ENCODE measurements at regions not wholly inside any gene's neighbourhood (a gene's known extent, or its start where the extent isn't known, plus 50 kb on each side); places are given as distances from the start of the nearest gene placed in this dataset.

GRCh38 chr2:128750328-128751165 is 431.9 kb upstream of the HS6ST1 start:
- intact Hi-C loops (cut with DNase I): no loop called here
- DNase-seq: peak; percentile 45 to 59
- no peaks in the 10 kb centered on the region for H3K9me3 ChIP-seq
- TF ChIP-seq, protein P1, sequence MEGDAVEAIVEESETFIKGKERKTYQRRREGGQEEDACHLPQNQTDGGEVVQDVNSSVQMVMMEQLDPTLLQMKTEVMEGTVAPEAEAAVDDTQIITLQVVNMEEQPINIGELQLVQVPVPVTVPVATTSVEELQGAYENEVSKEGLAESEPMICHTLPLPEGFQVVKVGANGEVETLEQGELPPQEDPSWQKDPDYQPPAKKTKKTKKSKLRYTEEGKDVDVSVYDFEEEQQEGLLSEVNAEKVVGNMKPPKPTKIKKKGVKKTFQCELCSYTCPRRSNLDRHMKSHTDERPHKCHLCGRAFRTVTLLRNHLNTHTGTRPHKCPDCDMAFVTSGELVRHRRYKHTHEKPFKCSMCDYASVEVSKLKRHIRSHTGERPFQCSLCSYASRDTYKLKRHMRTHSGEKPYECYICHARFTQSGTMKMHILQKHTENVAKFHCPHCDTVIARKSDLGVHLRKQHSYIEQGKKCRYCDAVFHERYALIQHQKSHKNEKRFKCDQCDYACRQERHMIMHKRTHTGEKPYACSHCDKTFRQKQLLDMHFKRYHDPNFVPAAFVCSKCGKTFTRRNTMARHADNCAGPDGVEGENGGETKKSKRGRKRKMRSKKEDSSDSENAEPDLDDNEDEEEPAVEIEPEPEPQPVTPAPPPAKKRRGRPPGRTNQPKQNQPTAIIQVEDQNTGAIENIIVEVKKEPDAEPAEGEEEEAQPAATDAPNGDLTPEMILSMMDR (IDR thresholded peaks at IDR 0.05): no peak
- TF ChIP-seq POLR2A (IDR thresholded peaks at IDR 0.05): no peak
- H3K4me1 ChIP-seq: peaks cover 23 to 26% of the 10 kb centered on the region in 2 donors
- H3K36me3 ChIP-seq: no peaks in the 10 kb centered on the region
- H3K27me3 ChIP-seq: no peaks in the 10 kb centered on the region
- H3K27ac ChIP-seq: peak overlapping the region in 2 of 3 donors; percentile 12 to 34
- 75 to 78% methylated on average over 10 to 12 of the region's 12 CpGs for WGBS, 2 donors
- H3K4me3 ChIP-seq (replicated peaks in 1 of 3): no peak overlapping the region

GRCh38 chr2:128751746-128752145 is 433.1 kb upstream of the HS6ST1 start:
- DNase-seq: peak in 1 of 2 donors; percentile 30
- 20 to 26% methylated on average over 5 of the region's 5 CpGs for WGBS, 2 donors

GRCh38 chr2:128752691-128753263 is 434.1 kb upstream of the HS6ST1 start:
- Histone ChIP-seq H3K4me3 (replicated peaks in 1 of 3) (no peak overlapping the region), H3K27ac (peak overlapping the region in 1 of 3 donors; percentile 17), H3K4me1 (peaks cover 23 to 26% of the 10 kb centered on the region in 2 donors), H3K27me3 (no peaks in the 10 kb centered on the region), H3K36me3 (no peaks in the 10 kb centered on the region), H3K9me3 (no peaks in the 10 kb centered on the region)
- intact Hi-C loops (cut with DNase I): no loop called here
- no peak for TF ChIP-seq POLR2A (IDR thresholded peaks at IDR 0.05)
- TF ChIP-seq, protein P1 (IDR thresholded peaks at IDR 0.05): no peak
- peak; percentile 55 to 56 for DNase-seq
- 63 to 68% methylated on average over 12 of the region's 12 CpGs for WGBS, 2 donors

More at GRCh38 chr2:128751746-128752145, 433.1 kb upstream of the HS6ST1 start:
- Histone ChIP-seq H3K4me1 (peaks cover 23 to 26% of the 10 kb centered on the region in 2 donors), H3K36me3 (no peaks in the 10 kb centered on the region), H3K27me3 (no peaks in the 10 kb centered on the region), H3K27ac (peak overlapping the region in 1 of 3 donors; percentile 12), H3K9me3 (no peaks in the 10 kb centered on the region), H3K4me3 (replicated peaks in 1 of 3) (no peak overlapping the region)
- TF ChIP-seq, protein P1 (IDR thresholded peaks at IDR 0.05): no peak
- TF ChIP-seq POLR2A (IDR thresholded peaks at IDR 0.05): no peak
- intact Hi-C loops (cut with DNase I): no loop called here

GRCh38 chr2:128753321-128753720 is 434.7 kb upstream of the HS6ST1 start:
- intact Hi-C loops (cut with DNase I): no loop called here
- Histone ChIP-seq H3K36me3 (no peaks in the 10 kb centered on the region), H3K27ac (peak overlapping the region in 1 of 3 donors; percentile 17), H3K4me3 (replicated peaks in 1 of 3) (no peak overlapping the region), H3K4me1 (peaks cover 23 to 26% of the 10 kb centered on the region in 2 donors), H3K27me3 (no peaks in the 10 kb centered on the region), H3K9me3 (no peaks in the 10 kb centered on the region)
- 75 to 76% methylated on average over 7 of the region's 7 CpGs for WGBS, 2 donors
- DNase-seq: no peak
- TF ChIP-seq, protein P1 (IDR thresholded peaks at IDR 0.05): no peak
- TF ChIP-seq POLR2A (IDR thresholded peaks at IDR 0.05): no peak

GRCh38 chr2:128753800-128754199 is 435.1 kb upstream of the HS6ST1 start:
- Histone ChIP-seq H3K9me3 (no peaks in the 10 kb centered on the region), H3K4me3 (replicated peaks in 1 of 3) (no peak overlapping the region), H3K27me3 (no peaks in the 10 kb centered on the region), H3K4me1 (peaks cover 23 to 26% of the 10 kb centered on the region in 2 donors), H3K27ac (no peak overlapping the region), H3K36me3 (no peaks in the 10 kb centered on the region)
- intact Hi-C loops (cut with DNase I): no loop called here
- no peak for DNase-seq
- 82 to 84% methylated on average over 6 of the region's 6 CpGs for WGBS, 2 donors
- TF ChIP-seq POLR2A (IDR thresholded peaks at IDR 0.05): no peak
- TF ChIP-seq, protein P1 (IDR thresholded peaks at IDR 0.05): no peak

Data from thyroid gland (tissue), 4 donors.